M059J (cell line): ENCODE measurements at regions not wholly inside any gene's neighbourhood (a gene's known extent, or its start where the extent isn't known, plus 50 kb on each side); places are given as distances from the start of the nearest gene placed in this dataset.
"Not testable (repeated sequence)": the region's sequence is repeated elsewhere in the genome, so short reads cannot be mapped to it uniquely, and the experiment has no call there.

Experiments used
- DNase-seq: peaks from one replicate; pipeline ENCODE4 v3.0.0-alpha.2; 2012; ENCODE audit warnings: low read depth

GRCh38 chr1:181257117-181257516, 168.6 kb downstream of the IER5 start:
- DNase-seq = no peak

- DNase-seq = no peak
Observed at GRCh38 chr1:181259026-181259745, 170.7 kb downstream of the IER5 start.

- no peak for DNase-seq
Observed at GRCh38 chr1:181260271-181260670, 171.8 kb downstream of the IER5 start.

GRCh38 chr1:181260994-181261393, 172.5 kb downstream of the IER5 start:
- no peak for DNase-seq

GRCh38 chr1:181262069-181262468, 173.6 kb downstream of the IER5 start:
- no peak for DNase-seq

- no peak for DNase-seq
Observed at GRCh38 chr1:181263444-181263843, 174.9 kb downstream of the IER5 start.

- DNase-seq = no peak
Observed at GRCh38 chr1:181264821-181265220, 176.3 kb downstream of the IER5 start.

- no peak for DNase-seq
Observed at GRCh38 chr1:181284978-181285377, 196.5 kb downstream of the IER5 start.

- no peak for DNase-seq
Observed at GRCh38 chr1:181295217-181295616, 188.1 kb upstream of the CACNA1E start.

GRCh38 chr1:181296180-181296579, 187.1 kb upstream of the CACNA1E start:
- DNase-seq = no peak

- DNase-seq = no peak
Observed at GRCh38 chr1:181308098-181308497, 175.2 kb upstream of the CACNA1E start.

GRCh38 chr1:181310560-181310959, 172.8 kb upstream of the CACNA1E start:
- peak; percentile 34 for DNase-seq

- no peak for DNase-seq
Observed at GRCh38 chr1:181312946-181313345, 170.4 kb upstream of the CACNA1E start.

- DNase-seq = no peak
Observed at GRCh38 chr1:181313466-181313865, 169.9 kb upstream of the CACNA1E start.

GRCh38 chr1:181314010-181314409, 169.3 kb upstream of the CACNA1E start:
- peak; percentile 28 for DNase-seq

- peak; percentile 23 for DNase-seq
Observed at GRCh38 chr1:181314959-181315358, 168.4 kb upstream of the CACNA1E start.

- DNase-seq = no peak
Observed at GRCh38 chr1:181317261-181317930, 165.9 kb upstream of the CACNA1E start.

GRCh38 chr1:181318022-181318857, 165.1 kb upstream of the CACNA1E start:
- DNase-seq = no peak

- no peak for DNase-seq
Observed at GRCh38 chr1:181318858-181319235, 164.5 kb upstream of the CACNA1E start.

GRCh38 chr1:181319907-181320306, 163.4 kb upstream of the CACNA1E start:
- no peak for DNase-seq

GRCh38 chr1:181324797-181325616, 158.3 kb upstream of the CACNA1E start:
- peak; percentile 21 for DNase-seq

GRCh38 chr1:181325765-181326164, 157.6 kb upstream of the CACNA1E start:
- not testable (repeated sequence) for DNase-seq
